ENCODE measurements at regions not wholly inside any gene's neighbourhood (a gene's known extent, or its start where the extent isn't known, plus 50 kb on each side); places are given as distances from the start of the nearest gene placed in this dataset.

GRCh38 chrX:5233830-5234229, 994.8 kb downstream of the NLGN4X start:
- TF ChIP-seq CREB5 (CRISPR knock-in tag; IDR thresholded peaks at IDR 0.05; ENCODE audit: low read depth), result no peak
- no peak for TF ChIP-seq ZNF70 (CRISPR knock-in tag; IDR thresholded peaks at IDR 0.05)
- TF ChIP-seq CSDC2 (CRISPR knock-in tag; IDR thresholded peaks at IDR 0.05), result no peak
- TF ChIP-seq TSHZ2 (CRISPR knock-in tag; IDR thresholded peaks at IDR 0.05), result no peak
- no peak for TF ChIP-seq BACH2 (CRISPR knock-in tag; IDR thresholded peaks at IDR 0.05; ENCODE audit: borderline replicate concordance)
- no peak for TF ChIP-seq ARNTL (CRISPR knock-in tag; IDR thresholded peaks at IDR 0.05; ENCODE audit: borderline replicate concordance, low read depth)
- no peak for TF ChIP-seq PATZ1 (CRISPR knock-in tag; IDR thresholded peaks at IDR 0.05; ENCODE audit: borderline replicate concordance)
- TF ChIP-seq GLIS3 (CRISPR knock-in tag; IDR thresholded peaks at IDR 0.05), result no peak
- no peak for TF ChIP-seq PPARA (CRISPR knock-in tag; IDR thresholded peaks at IDR 0.05; ENCODE audit: borderline replicate concordance)
- TF ChIP-seq POU6F1 (CRISPR knock-in tag; IDR thresholded peaks at IDR 0.05; ENCODE audit: borderline replicate concordance, low read depth), result no peak
- TF ChIP-seq TOX (CRISPR knock-in tag; IDR thresholded peaks at IDR 0.05; ENCODE audit: borderline replicate concordance), result no peak
- no peak for TF ChIP-seq ZFP3 (CRISPR knock-in tag; IDR thresholded peaks at IDR 0.05)
- no peak for TF ChIP-seq RARB (CRISPR knock-in tag; IDR thresholded peaks at IDR 0.05)
- no peak for TF ChIP-seq ESRRG (CRISPR knock-in tag; IDR thresholded peaks at IDR 0.05)
